ENCODE measurements at regions not wholly inside any gene's neighbourhood (a gene's known extent, or its start where the extent isn't known, plus 50 kb on each side); places are given as distances from the start of the nearest gene placed in this dataset.
"Not testable (repeated sequence)": the region's sequence is repeated elsewhere in the genome, so short reads cannot be mapped to it uniquely, and the experiment has no call there.

GRCh38 chr5:51657340-51658240, 274.3 kb downstream of the ISL1 start:
- no peak for DNase-seq

GRCh38 chr5:51661646-51662265, 278.5 kb downstream of the ISL1 start:
- DNase-seq, result no peak

GRCh38 chr5:51664491-51665250, 281.4 kb downstream of the ISL1 start:
- no peak for DNase-seq

GRCh38 chr5:51665251-51665593, 282.0 kb downstream of the ISL1 start:
- DNase-seq, result no peak

GRCh38 chr5:51669095-51669494, 285.8 kb downstream of the ISL1 start:
- DNase-seq, result no peak

- no peak for DNase-seq
Measured at GRCh38 chr5:51678330-51678729, 295.1 kb downstream of the ISL1 start.

GRCh38 chr5:51679286-51679685, 296.0 kb downstream of the ISL1 start:
- no peak for DNase-seq

- DNase-seq, result no peak
Measured at GRCh38 chr5:51684794-51685355, 301.6 kb downstream of the ISL1 start.

- DNase-seq, result no peak
Measured at GRCh38 chr5:51685419-51685818, 302.2 kb downstream of the ISL1 start.

- no peak for DNase-seq
Measured at GRCh38 chr5:51686622-51687021, 303.4 kb downstream of the ISL1 start.

GRCh38 chr5:51691538-51692079, 308.4 kb downstream of the ISL1 start:
- DNase-seq, result no peak

- DNase-seq, result no peak
Measured at GRCh38 chr5:51694826-51695225, 311.6 kb downstream of the ISL1 start.

GRCh38 chr5:51696122-51696521, 312.9 kb downstream of the ISL1 start:
- DNase-seq, result no peak

GRCh38 chr5:51702046-51702445, 318.8 kb downstream of the ISL1 start:
- not testable (repeated sequence) for DNase-seq

GRCh38 chr5:51712201-51712600, 329.0 kb downstream of the ISL1 start:
- no peak for DNase-seq

- DNase-seq, result not testable (repeated sequence)
Measured at GRCh38 chr5:51715445-51715844, 332.2 kb downstream of the ISL1 start.

- no peak for DNase-seq
Measured at GRCh38 chr5:51731421-51732029, 348.3 kb downstream of the ISL1 start.

- no peak for DNase-seq
Measured at GRCh38 chr5:51732304-51732703, 349.1 kb downstream of the ISL1 start.

- DNase-seq, result no peak
Measured at GRCh38 chr5:51734677-51735076, 351.4 kb downstream of the ISL1 start.

- DNase-seq, result no peak
Measured at GRCh38 chr5:51746023-51746422, 362.8 kb downstream of the ISL1 start.

- no peak for DNase-seq
Measured at GRCh38 chr5:51748647-51749046, 365.4 kb downstream of the ISL1 start.

Measured in fibroblast of skin of abdomen (primary cell).